ENCODE measurements at regions not wholly inside any gene's neighbourhood (a gene's known extent, or its start where the extent isn't known, plus 50 kb on each side); places are given as distances from the start of the nearest gene placed in this dataset.

DNA sequence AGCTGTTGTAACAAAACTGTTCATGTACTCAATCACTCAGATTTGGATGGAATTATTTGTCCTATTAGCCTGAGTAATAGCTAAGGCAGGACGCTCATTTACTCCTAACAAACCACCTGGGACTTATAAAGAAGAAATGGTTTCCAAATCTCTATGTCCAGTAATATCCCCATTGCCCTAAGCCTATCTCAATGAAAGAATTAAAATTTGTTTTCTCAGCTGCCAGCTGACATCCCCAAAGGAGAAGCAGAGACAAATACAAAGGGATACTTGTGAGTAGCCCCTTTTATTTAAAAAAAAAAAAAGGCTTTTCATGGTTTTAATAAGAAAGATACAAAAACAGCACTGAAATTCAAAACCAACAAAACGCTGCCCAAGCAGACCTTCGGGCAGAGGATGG is 211.4 kb upstream of the PARD3B start:
- DNase-seq = no peak
- WGBS, 5 donors = 86 to 96% (median 93%) methylated on average over 3 of the region's 3 CpGs
- no peak for TF ChIP-seq EP300 (IDR thresholded peaks at IDR 0.05)
- no peak for TF ChIP-seq POLR2AphosphoS5 (IDR thresholded peaks at IDR 0.05)
- TF ChIP-seq, protein P1, sequence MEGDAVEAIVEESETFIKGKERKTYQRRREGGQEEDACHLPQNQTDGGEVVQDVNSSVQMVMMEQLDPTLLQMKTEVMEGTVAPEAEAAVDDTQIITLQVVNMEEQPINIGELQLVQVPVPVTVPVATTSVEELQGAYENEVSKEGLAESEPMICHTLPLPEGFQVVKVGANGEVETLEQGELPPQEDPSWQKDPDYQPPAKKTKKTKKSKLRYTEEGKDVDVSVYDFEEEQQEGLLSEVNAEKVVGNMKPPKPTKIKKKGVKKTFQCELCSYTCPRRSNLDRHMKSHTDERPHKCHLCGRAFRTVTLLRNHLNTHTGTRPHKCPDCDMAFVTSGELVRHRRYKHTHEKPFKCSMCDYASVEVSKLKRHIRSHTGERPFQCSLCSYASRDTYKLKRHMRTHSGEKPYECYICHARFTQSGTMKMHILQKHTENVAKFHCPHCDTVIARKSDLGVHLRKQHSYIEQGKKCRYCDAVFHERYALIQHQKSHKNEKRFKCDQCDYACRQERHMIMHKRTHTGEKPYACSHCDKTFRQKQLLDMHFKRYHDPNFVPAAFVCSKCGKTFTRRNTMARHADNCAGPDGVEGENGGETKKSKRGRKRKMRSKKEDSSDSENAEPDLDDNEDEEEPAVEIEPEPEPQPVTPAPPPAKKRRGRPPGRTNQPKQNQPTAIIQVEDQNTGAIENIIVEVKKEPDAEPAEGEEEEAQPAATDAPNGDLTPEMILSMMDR (IDR thresholded peaks at IDR 0.05) = no peak
- TF ChIP-seq POLR2A (IDR thresholded peaks at IDR 0.05) = no peak
- intact Hi-C loops (cut with DNase I; ENCODE audit: low total_unique reads) = no loop called here
- H3K9me3 ChIP-seq = no peaks in the 10 kb centered on the region
- H3K4me1 ChIP-seq = no peaks in the 10 kb centered on the region
- no peaks in the 10 kb centered on the region for H3K27me3 ChIP-seq
- no peak overlapping the region for H3K27ac ChIP-seq
- H3K4me3 ChIP-seq = no peak overlapping the region
- no peaks in the 10 kb centered on the region for H3K36me3 ChIP-seq

DNA sequence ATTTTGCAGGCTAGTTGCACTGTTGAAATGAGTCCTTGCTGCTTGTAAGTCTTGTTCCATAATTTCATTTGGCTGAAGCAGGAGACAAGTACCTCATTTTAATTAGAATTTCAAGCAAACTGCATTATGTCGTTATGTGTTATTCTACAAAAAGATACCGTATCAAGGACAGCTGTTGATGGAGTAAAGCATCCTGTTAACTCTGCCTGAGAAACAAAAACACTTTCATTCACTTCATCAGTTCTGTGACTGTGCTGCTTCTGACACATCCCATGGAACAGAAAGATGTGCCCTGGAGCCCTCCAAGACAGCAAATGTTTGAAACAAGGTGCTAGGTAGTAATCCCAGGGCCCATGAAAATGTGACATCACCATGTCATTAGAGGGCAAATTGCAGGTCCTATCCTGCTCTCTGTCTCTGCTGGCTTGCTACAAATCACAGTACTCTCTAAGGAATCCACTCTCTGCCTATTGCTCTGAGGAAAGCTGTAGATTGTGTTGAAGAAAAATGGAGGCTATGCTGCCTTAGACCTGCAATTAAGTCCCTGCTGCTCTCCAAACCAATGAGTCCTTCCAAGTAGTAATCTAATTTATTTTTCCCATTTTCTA is 209.7 kb upstream of the PARD3B start:
- no peaks in the 10 kb centered on the region for H3K36me3 ChIP-seq
- H3K27me3 ChIP-seq = no peaks in the 10 kb centered on the region
- no peak overlapping the region for H3K4me3 ChIP-seq
- WGBS, 5 donors = 83 to 88% (median 83%) methylated on average over 2 of the region's 2 CpGs
- intact Hi-C loops (cut with DNase I; ENCODE audit: low total_unique reads) = no loop called here
- no peaks in the 10 kb centered on the region for H3K4me1 ChIP-seq
- TF ChIP-seq POLR2AphosphoS5 (IDR thresholded peaks at IDR 0.05) (no peak), POLR2A (IDR thresholded peaks at IDR 0.05) (no peak), EP300 (IDR thresholded peaks at IDR 0.05) (no peak)
- TF ChIP-seq, protein P1 (IDR thresholded peaks at IDR 0.05) = no peak
- DNase-seq = no peak
- no peak overlapping the region for H3K27ac ChIP-seq
- no peaks in the 10 kb centered on the region for H3K9me3 ChIP-seq

DNA sequence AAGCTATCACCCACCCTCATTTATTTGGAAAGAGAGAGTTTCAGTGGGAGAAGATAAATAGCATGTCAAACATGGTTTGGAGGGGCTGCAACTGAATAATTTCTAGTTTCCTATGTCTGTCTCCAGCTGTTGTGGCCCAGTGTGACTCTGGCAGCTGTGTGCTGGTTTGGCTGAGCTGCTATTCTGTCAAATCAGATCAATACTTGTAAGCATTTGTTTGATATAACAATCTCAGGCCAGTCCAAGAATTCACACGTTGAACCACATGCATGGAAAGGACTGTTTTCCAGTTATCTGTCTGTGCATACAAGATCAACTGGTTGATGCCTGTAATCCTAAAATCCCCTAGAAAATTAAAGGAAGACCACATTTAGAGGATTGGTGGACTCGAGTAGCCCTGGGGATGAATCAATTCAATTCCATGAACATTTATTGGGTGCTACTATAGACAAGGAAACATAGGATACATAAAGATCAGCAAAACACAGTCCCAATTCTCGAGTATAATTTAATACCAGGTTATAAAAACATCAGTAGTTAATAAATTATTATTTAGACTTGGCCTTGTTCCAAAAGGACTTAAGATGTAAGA is 209.0 kb upstream of the PARD3B start:
- TF ChIP-seq EP300 (IDR thresholded peaks at IDR 0.05) = no peak
- TF ChIP-seq POLR2AphosphoS5 (IDR thresholded peaks at IDR 0.05) = no peak
- TF ChIP-seq POLR2A (IDR thresholded peaks at IDR 0.05) = no peak
- TF ChIP-seq, protein P1 (IDR thresholded peaks at IDR 0.05) = no peak
- WGBS, 5 donors = 37 to 53% (median 49%) methylated on average over 3 of the region's 3 CpGs
- no peaks in the 10 kb centered on the region for H3K36me3 ChIP-seq
- intact Hi-C loops (cut with DNase I; ENCODE audit: low total_unique reads) = no loop called here
- no peaks in the 10 kb centered on the region for H3K9me3 ChIP-seq
- no peaks in the 10 kb centered on the region for H3K4me1 ChIP-seq
- no peak for DNase-seq
- no peak overlapping the region for H3K27ac ChIP-seq
- H3K4me3 ChIP-seq = no peak overlapping the region
- H3K27me3 ChIP-seq = no peaks in the 10 kb centered on the region

GRCh38 chr2:204337638-204338037 is 207.6 kb upstream of the PARD3B start:
- H3K4me3 ChIP-seq = no peak overlapping the region
- TF ChIP-seq POLR2A (IDR thresholded peaks at IDR 0.05) = no peak
- TF ChIP-seq EP300 (IDR thresholded peaks at IDR 0.05) = no peak
- no peak for TF ChIP-seq POLR2AphosphoS5 (IDR thresholded peaks at IDR 0.05)
- TF ChIP-seq, protein P1 (IDR thresholded peaks at IDR 0.05) = no peak
- no peak overlapping the region for H3K27ac ChIP-seq
- intact Hi-C loops (cut with DNase I; ENCODE audit: low total_unique reads) = no loop called here
- DNase-seq = no peak
- H3K27me3 ChIP-seq = no peaks in the 10 kb centered on the region
- 85 to 95% (median 87%) methylated on average over 1 of the region's 1 CpG for WGBS, 5 donors
- H3K4me1 ChIP-seq = no peaks in the 10 kb centered on the region
- H3K9me3 ChIP-seq = no peaks in the 10 kb centered on the region
- no peaks in the 10 kb centered on the region for H3K36me3 ChIP-seq

Measured in stomach (tissue), 8 donors.